Suprapubic skin (tissue), 4 donors: ENCODE measurements at regions not wholly inside any gene's neighbourhood (a gene's known extent, or its start where the extent isn't known, plus 50 kb on each side); places are given as distances from the start of the nearest gene placed in this dataset.
"Not testable (repeated sequence)": the region's sequence is repeated elsewhere in the genome, so short reads cannot be mapped to it uniquely, and the experiment has no call there.

Experiments used
- DNase-seq, 2 donors: peaks; one replicate each; pipeline ENCODE4 v3.0.0-alpha.2; 2019; ENCODE audit warnings: low spot score in 2 of 2
- H3K27ac ChIP-seq: fragments of 200-600 bp; sonication (generic); one replicate; pipeline ENCODE4 v1.5.1; 2019
- H3K27me3 ChIP-seq: fragments of 200-600 bp; sonication (generic); one replicate; pipeline ENCODE4 v1.5.1; 2019
- H3K36me3 ChIP-seq: fragments of 200-600 bp; sonication (generic); one replicate; pipeline ENCODE4 v1.5.1; 2019
- H3K4me1 ChIP-seq: fragments of 200-600 bp; sonication (generic); one replicate; pipeline ENCODE4 v1.5.1; 2019
- H3K4me3 ChIP-seq: fragments of 200-600 bp; sonication (generic); one replicate; pipeline ENCODE4 v1.5.1; 2019; ENCODE audit warnings: mild to moderate bottlenecking
- H3K9me3 ChIP-seq: fragments of 200-600 bp; sonication (generic); one replicate; pipeline ENCODE4 v1.5.1; 2019
- EP300 ChIP-seq: sonication (generic); formaldehyde crosslinking; IDR thresholded peaks from one replicate; pipeline ENCODE4 v1.6.1; 2017; ENCODE audit warnings: antibody characterized with exemption
- POLR2A ChIP-seq, 2 donors: fragments of 450-650 bp; IDR thresholded peaks; one replicate each; pipeline ENCODE4 v1.6.1; 2017; ENCODE audit warnings: antibody characterized with exemption in 2 of 2, mild to moderate bottlenecking in 2 of 2, moderate library complexity in 2 of 2
- POLR2AphosphoS5 ChIP-seq, 3 donors: sonication (generic); formaldehyde crosslinking; IDR thresholded peaks; one replicate each; pipeline ENCODE4 v1.6.1; 2017; ENCODE audit warnings: antibody characterized with exemption in 3 of 3
- WGBS: methylation state at CpG from one replicate; pipeline ENCODE4 v1.1.5; 2018; 5-methylcytosine and 5-hydroxymethylcytosine counted together
- TF ChIP-seq, protein P1 (sequence below), 2 donors: fragments of 200-600 bp in 1 of 2; fragments of 450-650 bp in 1 of 2; sonication (generic) in 1 of 2; IDR thresholded peaks; one replicate each; pipeline ENCODE4 v1.5.1; 2016 to 2019; ENCODE audit warnings: antibody characterized with exemption in 2 of 2, mild to moderate bottlenecking in 1 of 2, moderate library complexity in 1 of 2

DNA sequence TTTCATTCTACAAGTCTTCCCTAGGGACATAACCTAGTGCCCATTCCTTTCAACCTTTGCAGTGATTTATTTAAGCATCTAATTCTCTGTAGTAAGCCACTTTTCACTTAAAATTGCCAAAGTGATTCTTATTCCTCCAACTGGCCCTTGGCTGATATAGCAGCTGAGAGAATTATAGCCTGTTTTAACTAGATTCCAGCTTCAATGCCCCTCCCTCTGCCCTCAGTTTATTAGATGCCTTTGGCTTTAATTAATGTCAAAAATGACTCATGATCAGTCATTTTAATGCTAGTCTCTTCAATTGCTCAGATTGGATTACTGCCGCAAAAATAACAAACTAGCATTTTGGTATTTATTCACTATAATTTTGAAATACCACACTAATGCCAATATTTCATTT, 145.4 kb upstream of the KCTD3 start:
- Histone ChIP-seq H3K4me1 (peaks cover 4% of the 10 kb centered on the region), H3K36me3 (no peaks in the 10 kb centered on the region), H3K4me3 (no peak overlapping the region), H3K9me3 (no peaks in the 10 kb centered on the region), H3K27me3 (no peaks in the 10 kb centered on the region), H3K27ac (peak overlapping the region; percentile 26)
- no peak for TF ChIP-seq EP300
- no peak for TF ChIP-seq POLR2AphosphoS5 (IDR thresholded peaks at IDR 0.05)
- TF ChIP-seq, protein P1, sequence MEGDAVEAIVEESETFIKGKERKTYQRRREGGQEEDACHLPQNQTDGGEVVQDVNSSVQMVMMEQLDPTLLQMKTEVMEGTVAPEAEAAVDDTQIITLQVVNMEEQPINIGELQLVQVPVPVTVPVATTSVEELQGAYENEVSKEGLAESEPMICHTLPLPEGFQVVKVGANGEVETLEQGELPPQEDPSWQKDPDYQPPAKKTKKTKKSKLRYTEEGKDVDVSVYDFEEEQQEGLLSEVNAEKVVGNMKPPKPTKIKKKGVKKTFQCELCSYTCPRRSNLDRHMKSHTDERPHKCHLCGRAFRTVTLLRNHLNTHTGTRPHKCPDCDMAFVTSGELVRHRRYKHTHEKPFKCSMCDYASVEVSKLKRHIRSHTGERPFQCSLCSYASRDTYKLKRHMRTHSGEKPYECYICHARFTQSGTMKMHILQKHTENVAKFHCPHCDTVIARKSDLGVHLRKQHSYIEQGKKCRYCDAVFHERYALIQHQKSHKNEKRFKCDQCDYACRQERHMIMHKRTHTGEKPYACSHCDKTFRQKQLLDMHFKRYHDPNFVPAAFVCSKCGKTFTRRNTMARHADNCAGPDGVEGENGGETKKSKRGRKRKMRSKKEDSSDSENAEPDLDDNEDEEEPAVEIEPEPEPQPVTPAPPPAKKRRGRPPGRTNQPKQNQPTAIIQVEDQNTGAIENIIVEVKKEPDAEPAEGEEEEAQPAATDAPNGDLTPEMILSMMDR (IDR thresholded peaks at IDR 0.05) = no peak
- TF ChIP-seq POLR2A (IDR thresholded peaks at IDR 0.05) = no peak
- WGBS = 39% methylated on average over 1 of the region's 1 CpG
- no peak for DNase-seq

DNA sequence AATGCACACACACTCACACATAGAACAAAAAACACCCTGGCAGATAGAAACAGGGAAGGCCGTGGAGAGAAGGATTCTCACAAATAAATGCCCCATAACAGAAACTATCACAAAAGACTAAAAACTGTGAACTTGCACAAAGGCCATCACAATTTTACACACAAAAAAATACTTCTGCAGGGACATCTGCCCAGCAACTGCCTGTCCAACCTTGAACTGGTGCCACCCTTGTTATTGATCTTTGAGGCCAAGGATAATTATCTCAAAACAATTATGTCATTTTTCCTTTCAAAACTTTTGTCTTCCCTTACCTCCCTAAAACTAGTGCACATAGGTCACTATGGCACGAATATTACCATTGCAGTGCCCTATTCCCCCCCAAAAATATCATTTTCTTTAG, 143.8 kb upstream of the KCTD3 start:
- TF ChIP-seq EP300 (no peak), POLR2AphosphoS5 (IDR thresholded peaks at IDR 0.05) (no peak)
- 47% methylated on average over 2 of the region's 2 CpGs for WGBS

DNA sequence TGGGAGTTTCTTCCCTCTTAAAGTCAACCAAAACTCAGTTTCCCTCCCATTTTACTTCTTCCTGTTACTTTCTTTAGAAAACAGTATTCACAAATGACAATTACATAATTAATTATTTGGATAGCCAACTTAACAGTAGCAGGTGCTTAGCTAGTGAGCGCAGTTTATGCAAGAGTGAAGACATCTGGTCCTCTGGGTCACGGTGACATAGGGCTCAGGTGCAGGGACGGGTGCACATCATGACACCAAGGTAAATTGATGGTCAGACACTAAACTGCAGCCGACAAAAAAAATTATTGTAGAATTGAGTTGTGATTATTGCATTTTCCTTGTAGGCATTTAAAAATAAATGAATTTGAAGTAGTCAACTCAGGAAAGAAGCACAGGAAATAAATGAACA, 142.0 kb upstream of the KCTD3 start:
- TF ChIP-seq POLR2A (IDR thresholded peaks at IDR 0.05) (no peak), EP300 (no peak), POLR2AphosphoS5 (IDR thresholded peaks at IDR 0.05) (no peak)
- TF ChIP-seq, protein P1 (IDR thresholded peaks at IDR 0.05) = no peak
- Histone ChIP-seq H3K4me1 (peaks cover 4% of the 10 kb centered on the region), H3K27ac (no peak overlapping the region), H3K27me3 (no peaks in the 10 kb centered on the region), H3K9me3 (peaks cover 6% of the 10 kb centered on the region), H3K36me3 (no peaks in the 10 kb centered on the region), H3K4me3 (no peak overlapping the region)
- DNase-seq = no peak
- 83% methylated on average over 4 of the region's 4 CpGs for WGBS

More for the DNA sequence above, 143.8 kb upstream of the KCTD3 start:
- peaks cover 4% of the 10 kb centered on the region for H3K4me1 ChIP-seq
- no peak for DNase-seq
- H3K27me3 ChIP-seq = no peaks in the 10 kb centered on the region
- H3K9me3 ChIP-seq = peaks cover 6% of the 10 kb centered on the region
- no peak overlapping the region for H3K27ac ChIP-seq
- H3K4me3 ChIP-seq = no peak overlapping the region
- no peaks in the 10 kb centered on the region for H3K36me3 ChIP-seq

DNA sequence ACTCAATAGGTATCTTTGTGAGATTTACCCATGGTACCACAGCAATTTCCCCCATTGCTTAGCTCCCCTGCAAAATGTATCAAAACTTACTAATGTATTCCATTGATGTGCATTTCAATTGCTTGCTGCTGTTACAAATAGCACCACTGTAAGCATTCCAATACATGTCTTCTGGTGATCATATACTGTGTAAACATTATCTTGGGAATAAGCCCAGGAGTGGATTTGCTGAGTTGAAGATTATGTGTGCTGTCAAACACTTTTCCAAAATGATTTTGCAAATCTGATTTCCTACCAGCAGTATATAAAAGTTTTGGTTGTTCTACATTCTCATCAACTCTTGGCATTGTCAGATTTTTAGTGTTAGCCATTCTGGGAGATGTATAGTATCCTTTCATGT, 141.0 kb upstream of the KCTD3 start:
- Histone ChIP-seq H3K4me1 (peaks cover 4% of the 10 kb centered on the region), H3K4me3 (no peak overlapping the region), H3K27ac (no peak overlapping the region), H3K9me3 (peaks cover 6% of the 10 kb centered on the region), H3K36me3 (no peaks in the 10 kb centered on the region), H3K27me3 (no peaks in the 10 kb centered on the region)
- no peak for DNase-seq
- TF ChIP-seq POLR2A (IDR thresholded peaks at IDR 0.05) = no peak
- TF ChIP-seq, protein P1 (IDR thresholded peaks at IDR 0.05) = no peak
- no peak for TF ChIP-seq POLR2AphosphoS5 (IDR thresholded peaks at IDR 0.05)
- TF ChIP-seq EP300 = no peak

DNA sequence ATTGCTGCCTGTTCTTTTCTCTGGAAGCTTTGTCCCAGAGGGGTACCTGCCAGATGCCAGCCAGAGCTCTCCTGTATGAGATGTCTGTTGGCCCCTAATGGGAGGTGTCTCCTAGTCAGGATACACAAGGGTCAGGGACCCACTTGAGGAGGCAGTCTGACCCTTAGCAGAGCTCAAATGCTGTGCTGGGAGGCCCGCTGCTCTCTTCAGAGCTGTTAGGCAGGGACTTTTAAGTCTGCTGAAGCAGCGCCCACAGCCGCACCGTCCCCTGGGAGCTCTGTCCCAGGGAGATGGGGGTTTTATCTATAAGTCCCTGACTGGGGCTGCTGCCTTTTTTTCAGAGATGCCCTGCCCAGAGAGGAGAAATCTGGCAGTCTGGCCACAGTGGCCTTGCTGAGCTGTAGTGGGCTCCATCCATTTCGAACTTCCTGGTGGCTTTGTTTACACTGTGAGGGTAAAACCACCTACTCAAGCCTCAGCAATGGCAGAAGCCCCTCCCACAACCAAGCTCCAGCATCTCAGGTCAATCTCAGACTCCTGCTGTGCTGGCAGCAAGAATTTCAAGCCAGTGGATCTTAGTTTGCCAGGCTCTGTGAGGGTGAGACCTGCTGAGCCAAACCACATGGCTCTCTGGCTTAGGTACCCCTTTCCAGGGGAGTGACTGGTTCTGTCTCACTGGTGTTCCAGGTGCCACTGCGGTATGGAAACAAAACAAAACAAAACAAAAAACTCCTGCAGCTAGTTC, 134.4 kb upstream of the KCTD3 start:
- H3K4me1 ChIP-seq, H3K36me3 ChIP-seq, H3K27ac ChIP-seq, H3K4me3 ChIP-seq, DNase-seq, H3K27me3 ChIP-seq, H3K9me3 ChIP-seq: not testable (repeated sequence)
- 92% methylated on average over 6 of the region's 6 CpGs for WGBS

DNA sequence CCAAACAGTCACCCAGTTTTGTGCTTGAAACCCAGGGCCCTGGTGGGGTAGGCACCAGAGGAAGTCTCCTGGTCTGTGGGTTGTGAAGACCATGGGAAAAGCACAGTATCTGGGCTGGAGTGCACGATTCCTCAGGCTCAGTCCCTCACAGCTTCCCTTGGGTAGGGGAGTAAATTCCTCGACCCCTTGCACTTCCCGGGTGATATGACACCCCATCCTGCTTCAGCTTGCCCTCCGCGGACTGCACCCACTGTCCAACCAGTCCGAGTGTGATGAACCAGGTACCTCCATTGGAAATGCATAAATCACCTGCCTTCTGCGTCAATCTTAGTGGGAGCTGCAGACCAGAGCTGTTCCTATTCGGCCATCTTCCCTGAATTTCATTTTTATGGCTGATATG, 133.9 kb upstream of the KCTD3 start:
- Histone ChIP-seq H3K9me3 (peaks cover 7% of the 10 kb centered on the region), H3K36me3 (no peaks in the 10 kb centered on the region), H3K4me3 (no peak overlapping the region), H3K27ac (no peak overlapping the region), H3K4me1 (no peaks in the 10 kb centered on the region), H3K27me3 (no peaks in the 10 kb centered on the region)
- 84% methylated on average over 8 of the region's 8 CpGs for WGBS
- no peak for DNase-seq
- no peak for TF ChIP-seq POLR2AphosphoS5 (IDR thresholded peaks at IDR 0.05)
- TF ChIP-seq, protein P1 (IDR thresholded peaks at IDR 0.05) = no peak
